Right lobe of liver (tissue), 4 donors: ENCODE measurements at regions not wholly inside any gene's neighbourhood (a gene's known extent, or its start where the extent isn't known, plus 50 kb on each side); places are given as distances from the start of the nearest gene placed in this dataset.

Experiments used
- POLR2A ChIP-seq: fragments of 450-650 bp; IDR thresholded peaks from one replicate; pipeline ENCODE4 v1.6.1; 2017; ENCODE audit warnings: antibody characterized with exemption, mild to moderate bottlenecking
- TF ChIP-seq, protein P1 (sequence below), 4 donors: fragments of 200-600 bp in 3 of 4; fragments of 450-650 bp in 1 of 4; IDR thresholded peaks; one replicate each; pipeline versions ENCODE4 v1.5.1 to v1.8.0; 2016 to 2022; ENCODE audit warnings: antibody characterized with exemption in 4 of 4, mild to moderate bottlenecking in 2 of 4
- donor health status: DM: no; HTN: no; CAD: no.
- donor health status: DM: no; HTN: no; CAD: no.
- donor health status: DM: no; HTN: yes; CAD: no.

- TF ChIP-seq, protein P1, sequence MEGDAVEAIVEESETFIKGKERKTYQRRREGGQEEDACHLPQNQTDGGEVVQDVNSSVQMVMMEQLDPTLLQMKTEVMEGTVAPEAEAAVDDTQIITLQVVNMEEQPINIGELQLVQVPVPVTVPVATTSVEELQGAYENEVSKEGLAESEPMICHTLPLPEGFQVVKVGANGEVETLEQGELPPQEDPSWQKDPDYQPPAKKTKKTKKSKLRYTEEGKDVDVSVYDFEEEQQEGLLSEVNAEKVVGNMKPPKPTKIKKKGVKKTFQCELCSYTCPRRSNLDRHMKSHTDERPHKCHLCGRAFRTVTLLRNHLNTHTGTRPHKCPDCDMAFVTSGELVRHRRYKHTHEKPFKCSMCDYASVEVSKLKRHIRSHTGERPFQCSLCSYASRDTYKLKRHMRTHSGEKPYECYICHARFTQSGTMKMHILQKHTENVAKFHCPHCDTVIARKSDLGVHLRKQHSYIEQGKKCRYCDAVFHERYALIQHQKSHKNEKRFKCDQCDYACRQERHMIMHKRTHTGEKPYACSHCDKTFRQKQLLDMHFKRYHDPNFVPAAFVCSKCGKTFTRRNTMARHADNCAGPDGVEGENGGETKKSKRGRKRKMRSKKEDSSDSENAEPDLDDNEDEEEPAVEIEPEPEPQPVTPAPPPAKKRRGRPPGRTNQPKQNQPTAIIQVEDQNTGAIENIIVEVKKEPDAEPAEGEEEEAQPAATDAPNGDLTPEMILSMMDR (IDR thresholded peaks at IDR 0.05): no peak
- no peak for TF ChIP-seq POLR2A
These were observed 494.1 kb downstream of the TOX3 start for GRCh38 chr16:52052818-52053217.
